K562 (cell line): ENCODE measurements at regions not wholly inside any gene's neighbourhood (a gene's known extent, or its start where the extent isn't known, plus 50 kb on each side); places are given as distances from the start of the nearest gene placed in this dataset.

Source experiments
- ATAC-seq: fragments of 200-7000 bp; cut with Tn5 transposase; 3 replicates; pipeline ENCODE4 v1.9.1; 2020; ENCODE audit warnings: moderate library complexity
- BruUV-seq: library from RNA; stranded (reverse); fragments of 400-500 nt; replicated peaks from 2 replicates; lab custom pipeline; 2021; lab: Mats Ljungman, UMichigan
- CTCF ChIA-PET: fragments of 300-600 bp; formaldehyde crosslinking; extraction: SDS; loops from one replicate; lab custom pipeline; 2021; ENCODE audit warnings: low intra/inter-chr PET ratio; lab: Yijun Ruan, JAX
- POLR2A ChIA-PET: fragments of 300-600, 350-650 bp; sonication (Branson Sonifier 250); formaldehyde crosslinking; extraction: SDS; loops from one replicate; lab custom pipeline; 2021; ENCODE audit warnings: antibody characterized with exemption, inconsistent platforms; lab: Yijun Ruan, JAX
- DNase-seq, 4 experiments: peaks; one replicate each; pipeline versions ENCODE4 v3.0.0 to v3.0.0-alpha.2; 2011 to 2018; ENCODE audit warnings: low spot score in 3 of 4, mixed read lengths in 3 of 4; ENCODE audit errors: extremely low read depth in 1 of 4
- FAIRE-seq: peaks from 2 replicates; lab custom pipeline; 2011; peaks lifted over from hg19 to GRCh38; lab: Jason Lieb, UNC
- H2AFZ ChIP-seq: 2 replicates; pipeline ENCODE4 v1.6.0; 2011; ENCODE audit warnings: low read depth, low read length, control low read depth, inconsistent platforms
- H3K27ac ChIP-seq: fragments of 200-600 bp; 3 replicates; pipeline ENCODE4 v1.8.0; 2011; ENCODE audit warnings: low read depth, mild to moderate bottlenecking, control low read depth, inconsistent platforms, low read length, moderate library complexity, mixed read lengths; ENCODE audit errors: extremely low read depth
- H3K27me3 ChIP-seq, 2 experiments: fragments of 300-600 bp in 1 of 2; 2 replicates in 1 of 2; 3 replicates in 1 of 2; pipeline versions ENCODE4 v1.6.0 to v1.8.0; 2011; ENCODE audit warnings: inconsistent platforms in 2 of 2, low read length in 2 of 2, mild to moderate bottlenecking in 1 of 2, mixed read lengths in 1 of 2, moderate library complexity in 1 of 2; ENCODE audit not compliant: control insufficient read depth in 2 of 2, insufficient read depth in 2 of 2
- H3K36me3 ChIP-seq: fragments of 300-600 bp; 3 replicates; pipeline ENCODE4 v1.8.0; 2011; ENCODE audit warnings: mild to moderate bottlenecking, low read length, inconsistent platforms; ENCODE audit not compliant: control insufficient read depth, insufficient read depth
- H3K4me1 ChIP-seq, 2 experiments: fragments of 200-600 bp in 1 of 2; replicated peaks in 1 of 2; 2 replicates in 1 of 2; 3 replicates in 1 of 2; pipeline versions ENCODE4 v1.5.1 to v1.8.0; 2011; ENCODE audit warnings: inconsistent platforms in 2 of 2, low read length in 2 of 2, mild to moderate bottlenecking in 1 of 2, mixed read lengths in 1 of 2, moderate library complexity in 1 of 2; ENCODE audit not compliant: control insufficient read depth in 2 of 2, insufficient read depth in 2 of 2
- H3K4me2 ChIP-seq: 2 replicates; pipeline ENCODE4 v1.6.1; 2011; ENCODE audit warnings: low read length, control low read depth, inconsistent platforms, mixed read lengths; ENCODE audit not compliant: insufficient read depth
- H3K4me3 ChIP-seq: fragments of 200-600 bp; sonication (generic), shearing (Covaris generic); 2 replicates; pipeline ENCODE4 v1.5.1; 2016; ENCODE audit warnings: control low read depth, inconsistent platforms
- H3K79me2 ChIP-seq: fragments of 200-600 bp; 3 replicates; pipeline ENCODE4 v1.8.0; 2011; ENCODE audit warnings: low read length, inconsistent platforms; ENCODE audit not compliant: control insufficient read depth, insufficient read depth
- H3K9ac ChIP-seq, 2 experiments: 2 replicates each; pipeline versions ENCODE4 v1.6.0 to v1.6.1; 2011; ENCODE audit warnings: low read depth in 2 of 2, low read length in 2 of 2, control low read depth in 1 of 2, inconsistent platforms in 1 of 2, mild to moderate bottlenecking in 1 of 2, mixed read lengths in 1 of 2; ENCODE audit not compliant: insufficient read depth in 1 of 2
- H3K9me1 ChIP-seq: one replicate; pipeline ENCODE4 v1.6.0; 2011; ENCODE audit warnings: inconsistent platforms, mild to moderate bottlenecking, low read length, moderate library complexity; ENCODE audit not compliant: control insufficient read depth, insufficient read depth
- H3K9me3 ChIP-seq: replicated peaks from 2 replicates; pipeline ENCODE4 v1.5.1; 2011; ENCODE audit warnings: low read depth, low read length, inconsistent platforms; ENCODE audit not compliant: control insufficient read depth, insufficient read depth
- H4K20me1 ChIP-seq: replicated peaks from 2 replicates; pipeline ENCODE4 v1.6.1; 2011; ENCODE audit warnings: low read length, inconsistent platforms, mixed read lengths; ENCODE audit not compliant: control insufficient read depth, insufficient read depth
- EGR1 ChIP-seq: fragments of 450-650 bp; conservative IDR thresholded peaks from 2 replicates; pipeline ENCODE4 v1.6.1; 2017; ENCODE audit warnings: mild to moderate bottlenecking
- ELF2 ChIP-seq: fragments of 250-450 bp; sonication (Bioruptor Pico); IDR thresholded peaks from 2 replicates; pipeline ENCODE4 v1.5.0; 2021; ENCODE audit warnings: mild to moderate bottlenecking
- ETV1 ChIP-seq: fragments of 450-650 bp; conservative IDR thresholded peaks from 2 replicates; pipeline ENCODE4 v1.6.1; 2016; ENCODE audit warnings: missing genetic modification characterization, control low read depth, low read depth, missing compliant biosample characterization
- HLTF ChIP-seq: fragments of 450-650 bp; IDR thresholded peaks from 2 replicates; pipeline ENCODE4 v1.6.1; 2016
- KDM2B ChIP-seq: fragments of 250-450 bp; sonication (Bioruptor Pico); IDR thresholded peaks from 2 replicates; pipeline ENCODE4 v1.8.0; 2021; ENCODE audit warnings: mild to moderate bottlenecking, moderate library complexity
- NFATC3 ChIP-seq: fragments of 450-650 bp; IDR thresholded peaks from 2 replicates; pipeline ENCODE4 v1.6.1; 2017; ENCODE audit warnings: mild to moderate bottlenecking
- POLR2AphosphoS5 ChIP-seq: IDR thresholded peaks from 2 replicates; pipeline ENCODE4 v1.6.1; 2011; ENCODE audit warnings: mild to moderate bottlenecking, low read depth, low read length, moderate library complexity; ENCODE audit not compliant: control insufficient read depth, insufficient read depth
- WGBS: fragments of 100-300 bp; shearing (Covaris generic); methylation state at CpG from one replicate; pipeline ENCODE4 v1.1.6; 2016; ENCODE audit warnings: low coverage, mixed read lengths; ENCODE audit not compliant: insufficient coverage; ENCODE audit errors: missing lambda C conversion rate; 5-methylcytosine and 5-hydroxymethylcytosine counted together
- in situ Hi-C: fragments of 300-500 bp; cut with MboI; formaldehyde crosslinking; loops from 4 replicates; pipeline ENCODE4 v1.15.0; 2018; ENCODE audit warnings: inconsistent platforms, mixed read lengths
- intact Hi-C: fragments of 100-400 bp; cut with micrococcal nuclease; formaldehyde crosslinking; loops from 2 replicates; pipeline ENCODE4 v1.14.2; 2022
- TF ChIP-seq, protein P1 (sequence below): fragments of 200-600 bp; sonication (generic); IDR thresholded peaks from one replicate; pipeline ENCODE4 v1.6.1; 2012; ENCODE audit warnings: mild to moderate bottlenecking, low read depth, low read length, inconsistent platforms
- TF ChIP-seq, protein P2 (sequence below): fragments of 250-450 bp; sonication (Bioruptor Pico); IDR thresholded peaks from 2 replicates; pipeline ENCODE4 v1.5.0; 2021; ENCODE audit warnings: mild to moderate bottlenecking, moderate library complexity

DNA sequence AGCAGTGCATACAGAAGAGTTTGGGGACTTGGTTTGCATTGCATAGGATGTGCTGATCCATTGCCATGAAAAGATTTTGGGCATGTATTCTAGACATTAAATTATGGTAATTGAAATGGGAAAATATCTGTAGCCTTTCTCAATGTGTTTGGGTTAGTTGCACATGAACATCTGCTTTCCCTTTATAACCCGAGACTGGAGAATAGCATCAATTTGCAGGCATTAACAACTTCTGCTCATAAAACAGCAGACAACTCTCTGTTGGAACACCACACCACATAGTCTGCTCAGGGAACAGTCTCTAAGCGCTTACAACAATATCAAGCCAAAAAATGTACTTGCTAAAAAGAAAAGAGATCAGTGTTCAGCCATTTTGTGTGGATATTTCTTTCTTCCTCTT, 1391.1 kb upstream of the LRRTM3 start:
- ATAC-seq (no peak), FAIRE-seq (no peak), DNase-seq (no peak)
- Histone ChIP-seq H3K36me3 (no peaks in the 10 kb centered on the region), H4K20me1 (no peaks in the 10 kb centered on the region), H3K9ac (no peak overlapping the region), H3K4me3 (no peak overlapping the region), H3K4me1 (no peaks in the 10 kb centered on the region), H3K79me2 (no peaks in the 10 kb centered on the region), H3K9me3 (no peaks in the 10 kb centered on the region), H3K9me1 (no peaks in the 10 kb centered on the region), H3K27ac (no peak overlapping the region), H3K4me2 (no peak overlapping the region), H3K27me3 (no peaks in the 10 kb centered on the region), H2AFZ (no peak overlapping the region)
- in situ Hi-C loops (no loop called here), intact Hi-C loops (no loop called here)
- WGBS, result 0% methylated on average over 2 of the region's 2 CpGs
- CTCF ChIA-PET, result no interaction called here
- no TSS peak for BruUV-seq
- POLR2A ChIA-PET, result no interaction called here
- TF ChIP-seq KDM2B (CRISPR knock-in tag) (no peak), NFATC3 (no peak), ETV1 (tag) (no peak), POLR2AphosphoS5 (no peak), ELF2 (CRISPR knock-in tag) (no peak), EGR1 (no peak), HLTF (no peak)
- TF ChIP-seq, protein P1, sequence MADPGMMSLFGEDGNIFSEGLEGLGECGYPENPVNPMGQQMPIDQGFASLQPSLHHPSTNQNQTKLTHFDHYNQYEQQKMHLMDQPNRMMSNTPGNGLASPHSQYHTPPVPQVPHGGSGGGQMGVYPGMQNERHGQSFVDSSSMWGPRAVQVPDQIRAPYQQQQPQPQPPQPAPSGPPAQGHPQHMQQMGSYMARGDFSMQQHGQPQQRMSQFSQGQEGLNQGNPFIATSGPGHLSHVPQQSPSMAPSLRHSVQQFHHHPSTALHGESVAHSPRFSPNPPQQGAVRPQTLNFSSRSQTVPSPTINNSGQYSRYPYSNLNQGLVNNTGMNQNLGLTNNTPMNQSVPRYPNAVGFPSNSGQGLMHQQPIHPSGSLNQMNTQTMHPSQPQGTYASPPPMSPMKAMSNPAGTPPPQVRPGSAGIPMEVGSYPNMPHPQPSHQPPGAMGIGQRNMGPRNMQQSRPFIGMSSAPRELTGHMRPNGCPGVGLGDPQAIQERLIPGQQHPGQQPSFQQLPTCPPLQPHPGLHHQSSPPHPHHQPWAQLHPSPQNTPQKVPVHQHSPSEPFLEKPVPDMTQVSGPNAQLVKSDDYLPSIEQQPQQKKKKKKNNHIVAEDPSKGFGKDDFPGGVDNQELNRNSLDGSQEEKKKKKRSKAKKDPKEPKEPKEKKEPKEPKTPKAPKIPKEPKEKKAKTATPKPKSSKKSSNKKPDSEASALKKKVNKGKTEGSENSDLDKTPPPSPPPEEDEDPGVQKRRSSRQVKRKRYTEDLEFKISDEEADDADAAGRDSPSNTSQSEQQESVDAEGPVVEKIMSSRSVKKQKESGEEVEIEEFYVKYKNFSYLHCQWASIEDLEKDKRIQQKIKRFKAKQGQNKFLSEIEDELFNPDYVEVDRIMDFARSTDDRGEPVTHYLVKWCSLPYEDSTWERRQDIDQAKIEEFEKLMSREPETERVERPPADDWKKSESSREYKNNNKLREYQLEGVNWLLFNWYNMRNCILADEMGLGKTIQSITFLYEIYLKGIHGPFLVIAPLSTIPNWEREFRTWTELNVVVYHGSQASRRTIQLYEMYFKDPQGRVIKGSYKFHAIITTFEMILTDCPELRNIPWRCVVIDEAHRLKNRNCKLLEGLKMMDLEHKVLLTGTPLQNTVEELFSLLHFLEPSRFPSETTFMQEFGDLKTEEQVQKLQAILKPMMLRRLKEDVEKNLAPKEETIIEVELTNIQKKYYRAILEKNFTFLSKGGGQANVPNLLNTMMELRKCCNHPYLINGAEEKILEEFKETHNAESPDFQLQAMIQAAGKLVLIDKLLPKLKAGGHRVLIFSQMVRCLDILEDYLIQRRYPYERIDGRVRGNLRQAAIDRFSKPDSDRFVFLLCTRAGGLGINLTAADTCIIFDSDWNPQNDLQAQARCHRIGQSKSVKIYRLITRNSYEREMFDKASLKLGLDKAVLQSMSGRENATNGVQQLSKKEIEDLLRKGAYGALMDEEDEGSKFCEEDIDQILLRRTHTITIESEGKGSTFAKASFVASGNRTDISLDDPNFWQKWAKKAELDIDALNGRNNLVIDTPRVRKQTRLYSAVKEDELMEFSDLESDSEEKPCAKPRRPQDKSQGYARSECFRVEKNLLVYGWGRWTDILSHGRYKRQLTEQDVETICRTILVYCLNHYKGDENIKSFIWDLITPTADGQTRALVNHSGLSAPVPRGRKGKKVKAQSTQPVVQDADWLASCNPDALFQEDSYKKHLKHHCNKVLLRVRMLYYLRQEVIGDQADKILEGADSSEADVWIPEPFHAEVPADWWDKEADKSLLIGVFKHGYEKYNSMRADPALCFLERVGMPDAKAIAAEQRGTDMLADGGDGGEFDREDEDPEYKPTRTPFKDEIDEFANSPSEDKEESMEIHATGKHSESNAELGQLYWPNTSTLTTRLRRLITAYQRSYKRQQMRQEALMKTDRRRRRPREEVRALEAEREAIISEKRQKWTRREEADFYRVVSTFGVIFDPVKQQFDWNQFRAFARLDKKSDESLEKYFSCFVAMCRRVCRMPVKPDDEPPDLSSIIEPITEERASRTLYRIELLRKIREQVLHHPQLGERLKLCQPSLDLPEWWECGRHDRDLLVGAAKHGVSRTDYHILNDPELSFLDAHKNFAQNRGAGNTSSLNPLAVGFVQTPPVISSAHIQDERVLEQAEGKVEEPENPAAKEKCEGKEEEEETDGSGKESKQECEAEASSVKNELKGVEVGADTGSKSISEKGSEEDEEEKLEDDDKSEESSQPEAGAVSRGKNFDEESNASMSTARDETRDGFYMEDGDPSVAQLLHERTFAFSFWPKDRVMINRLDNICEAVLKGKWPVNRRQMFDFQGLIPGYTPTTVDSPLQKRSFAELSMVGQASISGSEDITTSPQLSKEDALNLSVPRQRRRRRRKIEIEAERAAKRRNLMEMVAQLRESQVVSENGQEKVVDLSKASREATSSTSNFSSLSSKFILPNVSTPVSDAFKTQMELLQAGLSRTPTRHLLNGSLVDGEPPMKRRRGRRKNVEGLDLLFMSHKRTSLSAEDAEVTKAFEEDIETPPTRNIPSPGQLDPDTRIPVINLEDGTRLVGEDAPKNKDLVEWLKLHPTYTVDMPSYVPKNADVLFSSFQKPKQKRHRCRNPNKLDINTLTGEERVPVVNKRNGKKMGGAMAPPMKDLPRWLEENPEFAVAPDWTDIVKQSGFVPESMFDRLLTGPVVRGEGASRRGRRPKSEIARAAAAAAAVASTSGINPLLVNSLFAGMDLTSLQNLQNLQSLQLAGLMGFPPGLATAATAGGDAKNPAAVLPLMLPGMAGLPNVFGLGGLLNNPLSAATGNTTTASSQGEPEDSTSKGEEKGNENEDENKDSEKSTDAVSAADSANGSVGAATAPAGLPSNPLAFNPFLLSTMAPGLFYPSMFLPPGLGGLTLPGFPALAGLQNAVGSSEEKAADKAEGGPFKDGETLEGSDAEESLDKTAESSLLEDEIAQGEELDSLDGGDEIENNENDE, result no peak
- TF ChIP-seq, protein P2, sequence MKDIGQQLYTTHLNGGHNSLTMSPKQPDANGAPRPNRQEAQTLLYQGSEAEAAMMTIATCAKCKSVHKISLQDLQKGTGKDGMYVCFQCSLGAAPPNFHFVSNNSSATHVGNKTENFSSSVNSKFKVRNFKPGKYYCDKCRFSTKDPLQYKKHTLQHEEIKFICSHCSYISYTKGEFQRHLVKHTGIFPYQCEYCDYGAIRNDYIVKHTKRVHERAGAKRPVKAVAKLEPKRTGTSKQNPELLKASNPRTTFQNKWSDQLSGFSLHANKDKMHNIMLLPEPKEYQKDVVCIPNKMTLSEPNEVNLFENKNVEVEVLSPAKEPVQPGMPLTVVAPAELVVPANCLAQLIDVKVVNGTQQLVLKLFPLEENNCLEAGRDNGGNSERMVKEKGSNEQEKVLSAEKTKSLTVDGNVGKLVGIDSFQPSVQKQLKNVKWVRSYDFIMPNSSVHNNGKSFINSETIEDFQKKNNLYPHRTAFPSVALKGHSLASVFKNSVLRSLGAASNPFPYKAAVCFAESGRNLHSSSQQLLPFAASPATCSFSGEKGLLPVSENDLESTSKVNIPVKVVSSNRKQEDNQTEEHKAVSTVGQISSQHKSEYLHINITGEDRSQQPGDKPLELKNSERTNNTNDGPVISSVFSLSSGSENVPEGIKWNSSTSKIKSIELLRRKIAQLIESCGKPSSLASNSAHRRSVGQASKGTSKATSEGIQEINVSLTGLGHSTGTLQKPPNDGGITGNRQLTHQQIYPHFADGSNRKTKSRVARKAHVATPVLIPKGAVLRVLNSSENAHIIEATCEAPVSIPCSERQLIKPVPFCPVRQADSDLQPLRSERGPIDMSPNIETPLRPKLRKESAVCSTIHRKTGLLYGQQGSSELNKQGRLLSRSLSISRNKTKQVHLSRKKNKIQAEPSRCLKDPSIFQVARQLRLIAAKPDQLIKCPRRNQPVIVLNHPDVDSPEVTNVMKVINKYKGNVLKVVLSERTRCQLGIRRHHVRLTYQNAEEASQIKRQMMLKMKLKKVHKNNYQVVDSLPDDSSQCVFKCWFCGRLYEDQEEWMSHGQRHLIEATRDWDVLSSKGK (CRISPR knock-in tag), result no peak
